GM12874 (cell line): ENCODE measurements at regions not wholly inside any gene's neighbourhood (a gene's known extent, or its start where the extent isn't known, plus 50 kb on each side); places are given as distances from the start of the nearest gene placed in this dataset.

Experiments
- CTCF ChIP-seq: IDR thresholded peaks from 2 replicates; pipeline ENCODE4 v1.5.1; 2011; ENCODE audit warnings: low read depth, mild to moderate bottlenecking, control low read depth, low read length, moderate library complexity; ENCODE audit not compliant: insufficient read depth

GRCh38 chr12:9333161-9333560 lies 125.0 kb upstream of the PZP start:
- no peak for TF ChIP-seq CTCF

- no peak for TF ChIP-seq CTCF
Measured at GRCh38 chr12:9332564-9332963, 124.4 kb upstream of the PZP start.

- TF ChIP-seq CTCF, result peak; percentile 97
Measured at GRCh38 chr12:9331218-9331626, 123.0 kb upstream of the PZP start.

GRCh38 chr12:9329019-9329418 lies 120.8 kb upstream of the PZP start:
- no peak for TF ChIP-seq CTCF

- no peak for TF ChIP-seq CTCF
Measured at GRCh38 chr12:9328065-9328464, 119.9 kb upstream of the PZP start.

- TF ChIP-seq CTCF, result no peak
Measured at GRCh38 chr12:9327320-9327719, 119.1 kb upstream of the PZP start.

GRCh38 chr12:9326085-9326484 lies 117.9 kb upstream of the PZP start:
- TF ChIP-seq CTCF, result no peak

- no peak for TF ChIP-seq CTCF
Measured at GRCh38 chr12:9325471-9325870, 117.3 kb upstream of the PZP start.
